ENCODE measurements at regions not wholly inside any gene's neighbourhood (a gene's known extent, or its start where the extent isn't known, plus 50 kb on each side); places are given as distances from the start of the nearest gene placed in this dataset.

GRCh38 chr16:48829336-48830310 is 219.6 kb upstream of the N4BP1 start:
- no peak for DNase-seq (ENCODE audit: low read depth)

DNA sequence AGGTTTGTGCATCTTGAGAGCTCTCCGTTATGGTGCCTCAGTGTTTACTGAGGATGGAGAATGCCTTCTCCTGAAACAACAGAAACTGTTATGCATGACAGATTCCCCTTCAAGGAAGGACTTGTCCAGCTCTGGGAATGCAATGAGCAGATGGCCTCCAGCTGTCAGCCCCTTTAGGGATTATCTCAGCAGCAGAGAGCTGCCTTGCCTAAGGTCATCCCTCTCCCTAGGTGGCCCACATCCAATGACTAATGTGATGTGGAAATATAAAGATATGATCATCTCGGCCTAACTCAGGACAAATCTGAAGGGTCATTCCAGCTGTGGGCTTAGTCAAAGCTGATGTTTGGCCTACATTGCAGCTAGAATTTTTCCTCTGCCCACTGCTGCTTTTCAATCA is 214.3 kb upstream of the N4BP1 start:
- DNase-seq (ENCODE audit: low read depth), result no peak

DNA sequence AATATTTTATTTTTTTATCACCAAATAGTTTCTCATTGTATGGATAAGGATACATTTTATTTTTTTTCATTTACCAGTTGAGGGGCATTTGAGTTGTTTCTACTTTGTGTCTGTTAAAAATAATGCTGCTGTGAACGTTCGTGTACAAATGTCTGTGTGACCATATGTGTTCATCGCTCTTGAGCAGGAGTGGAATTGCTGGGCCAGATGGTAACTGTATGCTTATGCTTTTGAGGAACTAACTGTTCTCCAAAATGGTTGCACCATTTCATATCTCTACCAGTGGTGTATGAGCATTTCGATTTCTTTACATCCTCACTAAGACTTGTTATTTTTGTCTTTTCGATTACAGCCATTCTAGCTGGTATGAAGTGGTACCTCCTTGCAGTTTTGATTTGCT is 212.5 kb upstream of the N4BP1 start:
- DNase-seq (ENCODE audit: low read depth), result no peak

DNA sequence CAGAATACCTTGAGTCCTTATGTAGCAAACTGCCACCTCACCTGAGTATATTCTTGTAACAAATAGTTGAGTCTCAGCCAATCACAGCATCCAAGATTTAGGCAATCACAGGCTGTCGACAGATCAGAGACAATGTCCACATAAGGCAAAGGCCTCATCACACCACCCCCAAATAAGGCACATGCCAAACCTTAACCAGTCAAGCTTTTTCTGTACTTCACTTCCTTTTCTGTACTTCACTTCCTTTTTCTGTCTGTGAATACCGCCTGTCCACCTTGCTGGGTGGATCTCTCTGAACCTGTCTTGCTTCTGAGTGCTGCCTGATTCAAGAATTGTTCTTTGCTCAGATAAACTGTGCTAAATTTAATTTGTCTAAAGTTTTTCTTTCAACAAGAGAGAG is 210.4 kb upstream of the N4BP1 start:
- DNase-seq (ENCODE audit: low read depth), result no peak

GRCh38 chr16:48818257-48818656 is 208.3 kb upstream of the N4BP1 start:
- no peak for DNase-seq (ENCODE audit: low read depth)

DNA sequence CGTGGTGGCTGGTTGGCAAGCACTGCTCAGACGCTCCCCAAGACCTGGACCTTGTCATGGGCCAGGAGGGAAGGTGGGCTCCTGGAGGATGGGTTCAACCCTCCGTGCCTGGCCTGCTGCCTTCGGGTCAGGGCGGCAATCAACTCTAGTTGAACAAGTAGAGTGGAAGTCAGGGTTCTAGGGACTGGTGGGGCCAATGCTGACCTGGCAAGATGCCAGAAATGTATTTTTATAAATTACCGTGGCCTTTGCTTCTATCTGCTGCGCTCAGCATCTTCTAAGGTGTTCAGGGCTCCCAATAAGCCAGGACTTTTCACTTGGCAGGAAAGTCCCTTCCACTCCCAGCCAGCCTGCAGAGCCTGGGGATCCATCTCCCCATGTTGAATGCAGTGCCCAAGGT is 207.1 kb upstream of the N4BP1 start:
- DNase-seq (ENCODE audit: low read depth), result no peak

DNA sequence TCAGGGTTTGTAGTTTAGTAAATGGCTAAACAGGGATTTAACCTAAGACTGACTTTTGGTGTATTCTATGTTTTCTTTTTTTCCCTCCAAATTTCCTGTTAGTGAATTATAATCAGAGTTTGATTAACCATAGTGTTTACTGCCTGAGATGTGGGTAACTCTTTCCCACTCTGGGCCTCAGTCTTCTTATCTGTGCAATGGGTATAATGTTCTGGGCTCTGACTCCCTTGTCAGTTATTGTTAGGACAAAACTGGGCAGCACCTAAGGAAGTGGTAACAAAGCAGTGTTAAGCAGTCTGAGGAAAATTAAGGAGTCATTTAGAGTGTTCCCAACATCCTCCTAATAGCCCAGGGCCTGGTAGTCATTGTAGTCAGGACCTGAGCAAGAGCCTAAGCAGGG is 206.4 kb upstream of the N4BP1 start:
- no peak for DNase-seq (ENCODE audit: low read depth)

DNA sequence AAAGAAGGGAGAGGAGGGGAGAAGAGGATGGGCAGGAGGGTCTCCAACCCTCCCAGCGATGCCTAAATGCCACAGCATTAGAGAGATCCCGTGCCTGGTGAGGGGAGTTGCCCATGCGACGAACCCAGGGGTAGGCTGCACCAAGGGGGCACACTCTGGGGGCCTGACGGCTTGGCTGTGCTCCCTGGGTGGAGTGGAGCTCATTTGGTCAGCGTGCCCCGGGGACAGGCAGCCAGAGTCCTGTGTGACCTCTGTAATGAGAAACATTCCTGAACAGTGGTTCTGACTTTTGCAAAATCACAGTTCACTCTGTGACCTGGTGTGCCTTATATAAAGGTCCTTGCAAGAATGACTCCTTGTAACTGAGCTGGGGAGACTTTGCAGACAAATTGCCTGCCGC is 205.0 kb upstream of the N4BP1 start:
- DNase-seq (ENCODE audit: low read depth), result no peak

GRCh38 chr16:48813485-48813884 is 203.5 kb upstream of the N4BP1 start:
- DNase-seq (ENCODE audit: low read depth), result no peak

GRCh38 chr16:48812856-48813255 is 202.9 kb upstream of the N4BP1 start:
- no peak for DNase-seq (ENCODE audit: low read depth)

DNA sequence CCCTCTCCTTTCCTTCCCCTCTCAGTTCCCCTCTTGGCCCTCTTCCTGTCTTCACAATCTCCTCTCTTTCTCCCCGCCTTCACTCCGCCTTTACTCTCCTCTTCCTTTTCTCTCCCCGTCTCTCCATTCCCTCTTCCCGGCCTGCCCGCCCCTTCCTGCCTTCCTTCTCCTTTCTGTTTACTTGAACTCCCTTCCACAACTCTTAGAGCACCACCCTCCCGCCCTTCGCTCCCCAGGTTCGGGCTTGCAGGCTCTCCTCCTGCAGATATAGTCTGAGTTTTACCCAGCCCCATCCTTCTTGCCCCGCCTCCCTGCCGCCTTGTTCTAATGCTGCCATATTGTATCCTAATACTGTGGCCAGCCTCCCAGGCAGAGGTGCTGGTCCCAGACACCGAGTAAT is 201.5 kb upstream of the N4BP1 start:
- no peak for DNase-seq (ENCODE audit: low read depth)

- DNase-seq (ENCODE audit: low read depth), result no peak
Observed at GRCh38 chr16:48810803-48811453, 200.9 kb upstream of the N4BP1 start.

DNA sequence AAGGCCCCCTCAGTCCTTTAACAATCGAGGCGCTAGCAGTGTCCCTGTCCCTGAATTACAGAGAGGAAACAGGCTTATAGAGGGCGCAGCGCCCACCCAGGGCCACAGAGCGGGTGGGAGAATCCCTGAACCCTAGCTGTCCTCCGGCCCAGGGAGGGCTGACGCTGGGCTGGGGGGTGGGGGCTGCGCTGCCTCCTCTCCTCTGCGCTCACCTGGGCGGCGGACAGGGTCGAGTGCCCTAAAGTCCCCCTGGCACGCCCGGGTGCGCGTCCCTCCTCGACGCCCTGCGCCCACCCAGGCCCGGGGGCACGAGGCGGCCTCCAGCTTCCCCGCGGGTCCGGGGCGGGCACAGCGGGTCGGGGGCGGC is 200.4 kb upstream of the N4BP1 start:
- no peak for DNase-seq (ENCODE audit: low read depth)

DNA sequence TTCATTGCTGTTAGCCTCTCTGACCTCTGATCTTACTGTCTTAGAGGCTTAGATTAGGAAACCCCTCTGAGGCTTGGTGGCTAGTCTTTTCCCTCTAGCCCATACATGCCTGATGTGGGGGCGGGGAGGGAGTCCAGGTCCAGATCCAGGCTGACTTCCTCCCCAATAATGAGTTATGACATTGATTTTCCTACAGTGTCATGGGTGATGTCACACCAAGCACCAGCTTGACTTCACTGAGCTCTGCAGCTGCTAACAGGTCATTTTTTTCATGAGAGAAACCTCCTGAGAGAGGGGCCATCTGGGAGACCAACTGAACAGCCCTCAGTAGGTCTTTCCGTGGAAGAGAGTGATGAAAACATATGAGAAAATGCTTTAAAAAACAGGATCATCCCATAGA is 180.2 kb upstream of the N4BP1 start:
- DNase-seq (ENCODE audit: low read depth), result no peak

GRCh38 chr16:48788475-48788874 is 178.5 kb upstream of the N4BP1 start:
- no peak for DNase-seq (ENCODE audit: low read depth)

DNA sequence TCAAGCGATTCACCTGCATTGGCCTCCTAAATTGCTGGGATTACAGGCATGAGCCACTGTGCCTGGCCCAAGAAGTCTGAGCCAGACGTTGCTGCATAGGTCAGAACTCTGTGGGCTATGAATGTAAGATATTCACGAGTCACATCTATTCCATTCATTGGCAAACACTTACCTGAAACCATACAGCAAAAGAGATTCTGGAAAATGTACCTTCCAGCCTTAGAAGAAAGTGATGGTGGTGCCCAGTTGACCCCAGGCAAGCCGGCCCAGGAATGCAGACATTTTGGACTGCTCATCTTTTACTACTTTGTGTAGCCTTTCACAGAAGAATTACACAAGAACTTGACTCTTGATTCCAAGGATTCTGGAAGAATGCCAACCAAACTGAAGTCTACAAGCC is 135.6 kb upstream of the N4BP1 start:
- no peak for DNase-seq (ENCODE audit: low read depth)

- DNase-seq (ENCODE audit: low read depth), result no peak
Observed at GRCh38 chr16:48740964-48741363, 131.0 kb upstream of the N4BP1 start.

DNA sequence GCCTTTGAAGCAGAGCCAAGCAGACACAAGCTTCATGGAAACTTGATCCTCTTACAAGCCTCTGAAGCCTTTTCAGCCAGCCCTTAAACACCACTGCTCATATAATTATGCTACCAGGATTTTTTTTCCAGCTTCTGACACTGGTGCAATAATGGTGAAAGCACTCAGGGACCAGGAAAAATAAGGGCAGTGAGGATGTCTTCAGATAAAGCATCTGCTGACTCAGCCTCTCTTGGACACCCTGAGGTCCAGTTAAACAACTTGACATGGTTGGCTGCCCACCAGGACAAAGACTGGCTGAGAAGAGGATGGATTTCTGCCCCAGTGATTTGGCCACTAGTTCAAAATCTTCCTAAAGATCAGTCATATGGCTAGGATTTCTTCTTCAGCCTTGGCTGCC is 124.2 kb upstream of the N4BP1 start:
- no peak for DNase-seq (ENCODE audit: low read depth)

GRCh38 chr16:48704710-48705109 is 94.7 kb upstream of the N4BP1 start:
- no peak for DNase-seq (ENCODE audit: low read depth)

- DNase-seq (ENCODE audit: low read depth), result peak; percentile 72
Observed at GRCh38 chr16:48687421-48688038, 77.5 kb upstream of the N4BP1 start.

DNA sequence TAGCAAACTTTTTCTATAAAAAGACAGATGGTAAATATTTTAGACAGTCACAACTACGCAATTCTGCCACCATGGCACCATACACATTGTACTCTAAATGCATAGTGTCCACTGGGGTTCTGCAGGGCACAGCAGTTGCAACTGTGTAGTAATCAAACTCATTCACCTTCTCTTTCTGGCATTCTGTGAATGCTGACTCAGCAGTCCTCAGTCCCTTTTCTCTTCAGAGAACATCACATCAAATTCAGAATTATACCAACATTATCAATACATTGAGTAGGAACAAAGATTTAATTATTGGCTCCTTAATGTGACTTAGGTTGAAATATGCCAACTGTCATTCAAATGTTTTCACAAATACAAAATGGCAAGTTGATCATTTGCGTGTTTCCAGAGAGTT is 74.2 kb upstream of the N4BP1 start:
- DNase-seq (ENCODE audit: low read depth), result no peak

DNA sequence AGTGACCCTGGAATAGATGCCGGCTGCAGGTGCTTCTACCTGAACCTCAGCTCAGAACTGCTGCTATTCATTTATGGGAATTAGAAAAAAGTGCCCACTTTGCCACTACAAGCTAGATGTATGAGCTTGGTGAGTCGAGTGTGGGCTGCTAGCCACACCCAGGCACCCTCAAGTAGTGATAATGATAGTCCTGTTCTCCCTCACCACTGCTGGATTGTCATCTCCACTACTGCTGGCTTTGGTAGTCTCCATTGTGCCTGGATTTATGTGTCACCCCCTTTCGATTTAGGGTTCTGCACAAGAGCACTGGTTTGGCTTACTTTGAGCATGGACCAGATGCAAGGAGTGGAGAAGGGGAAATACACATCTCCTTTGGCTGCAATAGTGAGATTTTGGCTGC is 73.0 kb upstream of the N4BP1 start:
- no peak for DNase-seq (ENCODE audit: low read depth)

GRCh38 chr16:48681520-48681919 is 71.5 kb upstream of the N4BP1 start:
- no peak for DNase-seq (ENCODE audit: low read depth)
